K562 (cell line): ENCODE measurements at regions not wholly inside any gene's neighbourhood (a gene's known extent, or its start where the extent isn't known, plus 50 kb on each side); places are given as distances from the start of the nearest gene placed in this dataset.

Experiments used
- DEAF1 ChIP-seq: fragments of 450-650 bp; formaldehyde crosslinking; IDR thresholded peaks from 2 replicates; pipeline ENCODE4 v1.4.0; 2020; ENCODE audit warnings: mild to moderate bottlenecking, moderate library complexity
- E4F1 ChIP-seq: fragments of 250-450 bp; sonication (Bioruptor Pico); IDR thresholded peaks from 2 replicates; pipeline ENCODE4 v1.5.0; 2021; ENCODE audit warnings: mild to moderate bottlenecking, borderline replicate concordance
- EP400 ChIP-seq: fragments of 450-650 bp; IDR thresholded peaks from 2 replicates; pipeline ENCODE4 v1.6.1; 2017; ENCODE audit warnings: antibody characterized with exemption, mild to moderate bottlenecking, moderate library complexity
- FOXA3 ChIP-seq, 2 experiments: fragments of 450-650 bp in 1 of 2; sonication (generic) in 1 of 2; formaldehyde crosslinking; IDR thresholded peaks in 1 of 2; conservative IDR thresholded peaks in 1 of 2; 2 replicates each; pipeline versions ENCODE4 v1.4.0 to v1.8.0; 2020 to 2022; ENCODE audit warnings: mild to moderate bottlenecking in 2 of 2, missing genetic modification reagents in 1 of 2
- GTF2E2 ChIP-seq: fragments of 200-800 bp; sonication (Bioruptor generic); IDR thresholded peaks from 2 replicates; pipeline ENCODE4 v1.6.1; 2016; ENCODE audit warnings: missing genetic modification characterization, missing compliant biosample characterization
- HNRNPH1 ChIP-seq: fragments of 200-400 bp; formaldehyde crosslinking; optimal IDR thresholded peaks from 2 replicates; pipeline ENCODE3; 2017; ENCODE audit warnings: low read depth, mild to moderate bottlenecking, low read length, moderate library complexity
- KDM4B ChIP-seq, 2 experiments: fragments of 450-650 bp in 1 of 2; sonication (generic) in 1 of 2; IDR thresholded peaks; 2 replicates each; pipeline ENCODE4 v1.6.1; 2016 to 2017; ENCODE audit warnings: borderline replicate concordance in 2 of 2, antibody characterized with exemption in 1 of 2, low read depth in 1 of 2, mild to moderate bottlenecking in 1 of 2
- PTBP1 ChIP-seq: fragments of 200-400 bp; formaldehyde crosslinking; IDR thresholded peaks from 2 replicates; pipeline ENCODE4 v1.6.1; 2017; ENCODE audit warnings: low read depth, low read length
- PYGO2 ChIP-seq: fragments of 450-650 bp; IDR thresholded peaks from 2 replicates; pipeline ENCODE4 v1.6.1; 2016; ENCODE audit warnings: mild to moderate bottlenecking, missing genetic modification characterization, moderate library complexity, missing compliant biosample characterization
- RERE ChIP-seq: sonication (generic); formaldehyde crosslinking; IDR thresholded peaks from 2 replicates; pipeline ENCODE4 v1.8.0; 2023; ENCODE audit warnings: missing genetic modification reagents, mild to moderate bottlenecking, borderline replicate concordance
- SAFB ChIP-seq: fragments of 200-400 bp; formaldehyde crosslinking; IDR thresholded peaks from 2 replicates; pipeline ENCODE4 v1.6.1; 2017; ENCODE audit warnings: low read depth, low read length, borderline replicate concordance
- STAT5A ChIP-seq: IDR thresholded peaks from 2 replicates; pipeline ENCODE4 v1.6.1; 2012; ENCODE audit warnings: low read length, inconsistent platforms, borderline replicate concordance
- TEAD4 ChIP-seq, 2 experiments: sonication (generic) in 1 of 2; formaldehyde crosslinking in 1 of 2; IDR thresholded peaks; 2 replicates each; pipeline versions ENCODE4 v1.6.1 to v1.8.0; 2012 to 2022; ENCODE audit warnings: borderline replicate concordance in 1 of 2, inconsistent platforms in 1 of 2, low read length in 1 of 2, mild to moderate bottlenecking in 1 of 2, missing genetic modification reagents in 1 of 2
- TRIM25 ChIP-seq: fragments of 450-650 bp; IDR thresholded peaks from 2 replicates; pipeline ENCODE4 v1.7.0; 2016; ENCODE audit warnings: borderline replicate concordance
- ZBED1 ChIP-seq: IDR thresholded peaks from 2 replicates; pipeline ENCODE4 v1.6.1; 2014
- ZNF696 ChIP-seq: fragments of 250-450 bp; sonication (Bioruptor Pico); conservative IDR thresholded peaks from 2 replicates; pipeline ENCODE4 v1.4.0; 2020; ENCODE audit warnings: mild to moderate bottlenecking, moderate library complexity

- no peak for TF ChIP-seq HNRNPH1
- no peak for TF ChIP-seq DEAF1 (CRISPR knock-in tag)
- TF ChIP-seq EP400, result no peak
- TF ChIP-seq TRIM25, result no peak
- no peak for TF ChIP-seq SAFB
- 0 out of 2 replicates have a peak, but pooled peaks have one; percentile 65 for TF ChIP-seq ZNF696
- peak in 1 of 2 experiments; percentile 26; a peak in 1 of 4 replicates for TF ChIP-seq KDM4B (IDR thresholded peaks at IDR 0.05; ENCODE audit: borderline replicate concordance in 2 of 2, low read depth in 1 of 2)
- TF ChIP-seq FOXA3 (CRISPR knock-in tag; conservative IDR thresholded peaks at IDR 0.05 in 1 of 2, IDR thresholded peaks at IDR 0.05 in 1 of 2), result no peak
- TF ChIP-seq PTBP1, result 0 out of 2 replicates have a peak, but pooled peaks have one; percentile 14
- TF ChIP-seq TEAD4 (IDR thresholded peaks at IDR 0.05; ENCODE audit: low read length), result peak; percentile 25; the same call in 1 of the 2 replicates
- TF ChIP-seq TEAD4 (CRISPR knock-in tag; IDR thresholded peaks at IDR 0.05; ENCODE audit: borderline replicate concordance), result no peak
- TF ChIP-seq RERE (CRISPR knock-in tag), result no peak
- no peak for TF ChIP-seq PYGO2 (tag)
- no peak for TF ChIP-seq GTF2E2
- no peak for TF ChIP-seq ZBED1
- no peak for TF ChIP-seq STAT5A
- no peak for TF ChIP-seq E4F1
These were observed 105.2 kb downstream of the OR2B2 start (continued) for GRCh38 chr6:27806981-27807440.
